WTC11 (cell line): ENCODE measurements at regions not wholly inside any gene's neighbourhood (a gene's known extent, or its start where the extent isn't known, plus 50 kb on each side); places are given as distances from the start of the nearest gene placed in this dataset.

Experiments used
- ATF1 ChIP-seq: sonication (generic); formaldehyde crosslinking; IDR thresholded peaks from 2 replicates; pipeline ENCODE4 v1.8.1; 2023; ENCODE audit warnings: mild to moderate bottlenecking, moderate library complexity, missing genetic modification reagents
- CTCF ChIP-seq: fragments of 200-600 bp; IDR thresholded peaks from 2 replicates; pipeline ENCODE4 v1.8.0; 2022; ENCODE audit warnings: antibody characterized with exemption
- HMGXB4 ChIP-seq: sonication (generic); formaldehyde crosslinking; IDR thresholded peaks from 2 replicates; pipeline ENCODE4 v1.8.1; 2023; ENCODE audit warnings: mild to moderate bottlenecking, moderate library complexity, missing genetic modification reagents
- JAZF1 ChIP-seq: fragments of 250-450 bp; sonication (Bioruptor Pico); IDR thresholded peaks from 2 replicates; pipeline ENCODE4 v1.9.0; 2021; ENCODE audit warnings: moderate library complexity, mild to moderate bottlenecking, inconsistent platforms
- NR1H2 ChIP-seq: sonication (generic); formaldehyde crosslinking; IDR thresholded peaks from 2 replicates; pipeline ENCODE4 v1.9.0; 2021; ENCODE audit warnings: mild to moderate bottlenecking, moderate library complexity, missing genetic modification reagents
- NR3C1 ChIP-seq: sonication (generic); formaldehyde crosslinking; conservative IDR thresholded peaks from 2 replicates; pipeline ENCODE4 v1.8.1; 2023; ENCODE audit warnings: low read depth, mild to moderate bottlenecking, missing genetic modification reagents
- OVOL2 ChIP-seq: fragments of 250-450 bp; sonication (Bioruptor Pico); IDR thresholded peaks from 2 replicates; pipeline ENCODE4 v1.9.0; 2021; ENCODE audit warnings: mild to moderate bottlenecking, borderline replicate concordance
- SMAD3 ChIP-seq: sonication (generic); formaldehyde crosslinking; IDR thresholded peaks from 2 replicates; pipeline ENCODE4 v1.8.0; 2022; ENCODE audit warnings: missing genetic modification reagents, mild to moderate bottlenecking, borderline replicate concordance
- ZNF121 ChIP-seq: sonication (generic); formaldehyde crosslinking; IDR thresholded peaks from 2 replicates; pipeline ENCODE4 v1.8.0; 2023; ENCODE audit warnings: missing genetic modification reagents
- ZNF281 ChIP-seq: sonication (generic); formaldehyde crosslinking; IDR thresholded peaks from 2 replicates; pipeline ENCODE4 v1.8.0; 2023; ENCODE audit warnings: mild to moderate bottlenecking, missing genetic modification reagents

- no peak for TF ChIP-seq ATF1 (CRISPR knock-in tag)
- no peak for TF ChIP-seq OVOL2 (CRISPR knock-in tag)
- no peak for TF ChIP-seq CTCF
- no peak for TF ChIP-seq HMGXB4 (CRISPR knock-in tag)
- no peak for TF ChIP-seq NR1H2 (CRISPR knock-in tag)
- no peak for TF ChIP-seq ZNF281 (CRISPR knock-in tag)
- no peak for TF ChIP-seq JAZF1 (CRISPR knock-in tag)
- no peak for TF ChIP-seq SMAD3
- no peak for TF ChIP-seq ZNF121 (CRISPR knock-in tag)
- no peak for TF ChIP-seq NR3C1 (CRISPR knock-in tag)
These were observed 213.1 kb downstream of the DCAF12L2 start for GRCh38 chrX:125952973-125953372.
